HG03066 (cell line): ENCODE measurements at regions not wholly inside any gene's neighbourhood (a gene's known extent, or its start where the extent isn't known, plus 50 kb on each side); places are given as distances from the start of the nearest gene placed in this dataset.
A peak's percentile ranks its signal among the peaks of the same experiment; 100 is the strongest.
"Not testable (repeated sequence)": the region's sequence is repeated elsewhere in the genome, so short reads cannot be mapped to it uniquely, and the experiment has no call there.

ENCODE experiments used
- ATAC-seq: cut with Tn5 transposase; IDR thresholded peaks from one replicate; pipeline ENCODE4 v1.9.1; 2021; ENCODE audit warnings: low read depth; ENCODE audit not compliant: unreplicated experiment

GRCh38 chr10:44724415-44725174, 186.5 kb upstream of the TMEM72 start:
- ATAC-seq: peak; percentile 45

- ATAC-seq: peak; percentile 82
These were observed 185.7 kb upstream of the TMEM72 start for GRCh38 chr10:44725404-44725803.

GRCh38 chr10:44731283-44731682, 179.9 kb upstream of the TMEM72 start:
- ATAC-seq: no peak

- no peak for ATAC-seq
These were observed 177.3 kb upstream of the TMEM72 start for GRCh38 chr10:44733501-44734488.

- ATAC-seq: no peak
These were observed 168.9 kb upstream of the TMEM72 start for GRCh38 chr10:44742248-44742647.

GRCh38 chr10:44743535-44743934, 167.6 kb upstream of the TMEM72 start:
- no peak for ATAC-seq

GRCh38 chr10:44745920-44746319, 165.2 kb upstream of the TMEM72 start:
- no peak for ATAC-seq

- no peak for ATAC-seq
These were observed 163.5 kb upstream of the TMEM72 start for GRCh38 chr10:44747593-44748172.

- ATAC-seq: no peak
These were observed 162.0 kb upstream of the TMEM72 start for GRCh38 chr10:44749151-44749550.

- ATAC-seq: no peak
These were observed 158.4 kb upstream of the TMEM72 start for GRCh38 chr10:44752451-44753441.

- ATAC-seq: not testable (repeated sequence)
These were observed 156.8 kb upstream of the TMEM72 start for GRCh38 chr10:44754355-44754754.

- ATAC-seq: no peak
These were observed 155.7 kb upstream of the TMEM72 start for GRCh38 chr10:44755481-44755880.

- ATAC-seq: no peak
These were observed 154.9 kb upstream of the TMEM72 start for GRCh38 chr10:44756216-44756615.

GRCh38 chr10:44757551-44758205, 153.5 kb upstream of the TMEM72 start:
- no peak for ATAC-seq

- ATAC-seq: no peak
These were observed 152.0 kb upstream of the TMEM72 start for GRCh38 chr10:44759122-44759521.

GRCh38 chr10:44760513-44760912, 150.6 kb upstream of the TMEM72 start:
- ATAC-seq: no peak

- ATAC-seq: no peak
These were observed 150.1 kb upstream of the TMEM72 start for GRCh38 chr10:44761076-44761475.

- no peak for ATAC-seq
These were observed 147.8 kb upstream of the TMEM72 start for GRCh38 chr10:44763331-44763730.

- no peak for ATAC-seq
These were observed 145.8 kb upstream of the TMEM72 start for GRCh38 chr10:44765299-44765698.
